ENCODE measurements at regions not wholly inside any gene's neighbourhood (a gene's known extent, or its start where the extent isn't known, plus 50 kb on each side); places are given as distances from the start of the nearest gene placed in this dataset.

DNA sequence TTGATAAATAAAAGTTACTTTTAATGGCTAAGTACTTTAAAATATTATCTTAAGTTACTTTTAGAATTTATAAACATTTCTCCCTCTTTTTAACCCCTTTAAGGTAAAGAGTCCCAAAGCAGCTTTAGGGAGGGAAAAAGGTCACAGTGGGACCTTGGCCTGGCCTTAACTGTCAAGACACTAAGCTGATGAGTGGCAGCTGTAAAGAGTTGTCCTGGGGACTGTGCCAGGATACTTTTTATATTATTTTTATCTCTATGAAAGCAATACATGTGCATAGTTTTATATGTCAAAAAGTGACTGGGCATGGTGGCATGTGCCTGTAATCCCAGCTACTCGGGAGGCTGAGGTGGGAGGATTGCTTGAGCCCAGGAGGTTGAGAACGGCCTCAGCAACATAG, 94.2 kb upstream of the RESF1 start:
- no peak for TF ChIP-seq CTCF (IDR thresholded peaks at IDR 0.05)
- TF ChIP-seq POLR2A (IDR thresholded peaks at IDR 0.05) = no peak
- no peak for TF ChIP-seq POLR2AphosphoS5 (IDR thresholded peaks at IDR 0.05)

Data from transverse colon (tissue), 4 donors.